SU-DHL-6 (cell line): ENCODE measurements at regions not wholly inside any gene's neighbourhood (a gene's known extent, or its start where the extent isn't known, plus 50 kb on each side); places are given as distances from the start of the nearest gene placed in this dataset.

ENCODE experiments used
- H2AFZ ChIP-seq: fragments of 200-600 bp; sonication (generic); 2 replicates; pipeline ENCODE4 v1.6.1; 2014; ENCODE audit warnings: low read depth, mild to moderate bottlenecking, moderate library complexity, mixed read lengths, antibody characterized with exemption, low read length; ENCODE audit not compliant: severe bottlenecking
- H3F3A ChIP-seq: fragments of 200-600 bp; shearing (Covaris generic); 2 replicates; pipeline ENCODE4 v1.6.0; 2016; ENCODE audit warnings: antibody characterized with exemption, mild to moderate bottlenecking; ENCODE audit not compliant: insufficient read depth
- H3K27ac ChIP-seq: fragments of 200-600 bp; sonication (generic); 2 replicates; pipeline ENCODE4 v1.5.1; 2016; ENCODE audit warnings: low read depth, mild to moderate bottlenecking, low read length, moderate library complexity, mixed read lengths
- H3K27me3 ChIP-seq: fragments of 200-600 bp; sonication (generic), shearing (Covaris generic); 2 replicates; pipeline ENCODE4 v1.6.0; 2014; ENCODE audit warnings: mild to moderate bottlenecking, low read length
- H3K36me3 ChIP-seq: fragments of 200-600 bp; sonication (generic); 2 replicates; pipeline ENCODE4 v1.6.1; 2014; ENCODE audit warnings: mild to moderate bottlenecking, low read length, mixed read lengths
- H3K4me2 ChIP-seq: fragments of 300-600, 200-600 bp; shearing (Covaris generic), sonication (generic); 2 replicates; pipeline ENCODE4 v1.6.0; 2014; ENCODE audit warnings: low read length, low read depth, mild to moderate bottlenecking; ENCODE audit not compliant: poor library complexity, severe bottlenecking
- H3K4me3 ChIP-seq: fragments of 200-600 bp; sonication (generic); 2 replicates; pipeline ENCODE4 v1.5.1; 2014; ENCODE audit warnings: antibody characterized with exemption, low read length, mild to moderate bottlenecking, mixed read lengths; ENCODE audit not compliant: insufficient read depth, poor library complexity, severe bottlenecking
- H3K79me2 ChIP-seq: fragments of 200-600 bp; sonication (generic); 2 replicates; pipeline ENCODE4 v1.6.1; 2014; ENCODE audit warnings: mild to moderate bottlenecking, low read length, moderate library complexity; ENCODE audit not compliant: insufficient read depth
- H3K9ac ChIP-seq: fragments of 200-600 bp; sonication (generic); 2 replicates; pipeline ENCODE4 v1.7.0; 2014; ENCODE audit warnings: mild to moderate bottlenecking, low read length
- H3K9me2 ChIP-seq: fragments of 200-600 bp; sonication (generic); replicated peaks from 2 replicates; pipeline ENCODE4 v1.6.1; 2014; ENCODE audit warnings: low read length; ENCODE audit not compliant: insufficient read depth
- H3K9me3 ChIP-seq: fragments of 200-600 bp; sonication (generic); 2 replicates; pipeline ENCODE4 v1.6.1; 2014; ENCODE audit warnings: low read length, mixed read lengths; ENCODE audit not compliant: insufficient read depth
- H4K20me1 ChIP-seq: fragments of 200-600 bp; sonication (generic); 2 replicates; pipeline ENCODE4 v1.6.1; 2014; ENCODE audit warnings: low read depth, mild to moderate bottlenecking, antibody characterized with exemption, low read length, moderate library complexity, mixed read lengths
- EZH2phosphoT487 ChIP-seq: fragments of 200-600 bp; sonication (generic), shearing (Covaris generic); conservative IDR thresholded peaks from 2 replicates; pipeline ENCODE4 v1.6.1; 2018; ENCODE audit warnings: mild to moderate bottlenecking, antibody characterized with exemption, low read length, moderate library complexity, mixed read lengths
- TF ChIP-seq, protein P1 (sequence below): fragments of 200-600 bp; sonication (generic); IDR thresholded peaks from one replicate; pipeline ENCODE4 v1.5.1; 2017; ENCODE audit warnings: antibody characterized with exemption, mild to moderate bottlenecking, low read length, moderate library complexity; ENCODE audit not compliant: insufficient read depth, poor library complexity, severe bottlenecking

DNA sequence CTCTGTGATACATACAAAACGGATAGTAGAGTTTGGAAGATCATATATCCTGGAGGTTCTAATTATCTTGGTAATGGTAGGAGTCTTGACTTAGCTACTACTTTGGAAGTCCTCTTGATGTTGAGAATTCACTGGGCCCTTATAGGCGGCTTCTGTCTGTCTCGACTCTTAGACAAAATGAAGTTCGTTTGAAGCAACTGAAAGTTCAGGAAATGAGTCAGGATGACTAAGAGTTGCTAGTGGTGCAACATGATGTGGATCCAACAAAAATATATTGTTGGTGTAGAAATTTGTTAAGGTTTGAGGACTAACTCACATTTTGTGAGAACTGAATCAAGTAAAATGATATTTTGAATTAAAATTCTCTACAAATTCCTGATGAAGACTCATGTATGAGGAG is 272.7 kb downstream of the AEBP2 start:
- H3K9me2 ChIP-seq, result no peaks in the 10 kb centered on the region
- H3K4me2 ChIP-seq, result no peak overlapping the region
- H3K9ac ChIP-seq, result no peak overlapping the region
- no peak overlapping the region for H2AFZ ChIP-seq
- no peak overlapping the region for H3K4me3 ChIP-seq
- H4K20me1 ChIP-seq, result no peaks in the 10 kb centered on the region
- H3K79me2 ChIP-seq, result no peaks in the 10 kb centered on the region
- no peak overlapping the region for H3K27ac ChIP-seq
- no peaks in the 10 kb centered on the region for H3K27me3 ChIP-seq
- TF ChIP-seq EZH2phosphoT487, result no peak
- TF ChIP-seq, protein P1, sequence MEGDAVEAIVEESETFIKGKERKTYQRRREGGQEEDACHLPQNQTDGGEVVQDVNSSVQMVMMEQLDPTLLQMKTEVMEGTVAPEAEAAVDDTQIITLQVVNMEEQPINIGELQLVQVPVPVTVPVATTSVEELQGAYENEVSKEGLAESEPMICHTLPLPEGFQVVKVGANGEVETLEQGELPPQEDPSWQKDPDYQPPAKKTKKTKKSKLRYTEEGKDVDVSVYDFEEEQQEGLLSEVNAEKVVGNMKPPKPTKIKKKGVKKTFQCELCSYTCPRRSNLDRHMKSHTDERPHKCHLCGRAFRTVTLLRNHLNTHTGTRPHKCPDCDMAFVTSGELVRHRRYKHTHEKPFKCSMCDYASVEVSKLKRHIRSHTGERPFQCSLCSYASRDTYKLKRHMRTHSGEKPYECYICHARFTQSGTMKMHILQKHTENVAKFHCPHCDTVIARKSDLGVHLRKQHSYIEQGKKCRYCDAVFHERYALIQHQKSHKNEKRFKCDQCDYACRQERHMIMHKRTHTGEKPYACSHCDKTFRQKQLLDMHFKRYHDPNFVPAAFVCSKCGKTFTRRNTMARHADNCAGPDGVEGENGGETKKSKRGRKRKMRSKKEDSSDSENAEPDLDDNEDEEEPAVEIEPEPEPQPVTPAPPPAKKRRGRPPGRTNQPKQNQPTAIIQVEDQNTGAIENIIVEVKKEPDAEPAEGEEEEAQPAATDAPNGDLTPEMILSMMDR, result no peak
- no peaks in the 10 kb centered on the region for H3K9me3 ChIP-seq
- H3F3A ChIP-seq, result no peaks in the 10 kb centered on the region
- H3K36me3 ChIP-seq, result no peaks in the 10 kb centered on the region

DNA sequence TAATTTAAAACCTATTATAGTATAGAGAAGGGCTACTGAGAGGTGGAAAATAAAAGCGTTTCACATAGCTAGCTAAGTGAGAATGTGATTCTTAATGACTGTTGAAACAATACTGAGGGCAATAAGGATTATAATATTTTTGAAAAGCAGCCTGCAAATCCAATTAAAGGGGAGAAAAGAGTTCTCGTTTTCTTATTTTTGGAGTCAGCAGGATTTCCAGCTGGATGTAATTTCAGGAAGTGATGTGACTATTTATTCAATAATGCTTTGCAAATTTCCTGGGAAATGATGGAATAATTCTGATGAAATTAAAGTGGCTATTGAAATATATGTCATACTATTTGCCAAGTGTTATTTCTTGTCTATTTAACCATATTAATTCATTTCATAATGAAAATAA is 279.1 kb downstream of the AEBP2 start:
- Histone ChIP-seq H3K27me3 (no peaks in the 10 kb centered on the region), H3K4me2 (no peak overlapping the region), H3K4me3 (no peak overlapping the region), H3K79me2 (no peaks in the 10 kb centered on the region), H3K27ac (no peak overlapping the region), H2AFZ (no peak overlapping the region), H3K9ac (no peak overlapping the region), H3K9me2 (no peaks in the 10 kb centered on the region), H3K36me3 (no peaks in the 10 kb centered on the region), H4K20me1 (no peaks in the 10 kb centered on the region), H3F3A (no peaks in the 10 kb centered on the region), H3K9me3 (no peaks in the 10 kb centered on the region)
- TF ChIP-seq, protein P1, result no peak
- TF ChIP-seq EZH2phosphoT487, result no peak

DNA sequence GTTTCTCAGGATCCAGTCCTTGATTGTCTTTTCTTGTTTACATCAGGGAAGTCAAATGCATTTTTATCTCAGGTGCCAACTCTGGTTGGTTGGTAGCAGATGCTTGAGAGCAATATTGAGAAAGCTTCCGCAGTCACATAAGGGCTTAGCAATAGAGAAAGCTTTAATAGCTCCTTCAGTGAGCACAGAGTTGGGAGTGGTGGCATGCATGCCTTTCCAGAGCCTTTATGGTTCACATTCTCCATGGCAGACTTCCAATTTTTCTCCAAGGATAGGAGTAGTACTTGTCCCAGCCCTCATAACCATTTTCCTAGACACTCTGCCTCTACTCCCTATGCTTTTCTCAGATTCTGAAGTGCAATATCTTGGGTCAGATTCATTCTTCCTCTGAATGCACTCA is 280.4 kb downstream of the AEBP2 start:
- Histone ChIP-seq H3K79me2 (no peaks in the 10 kb centered on the region), H3K9me3 (no peaks in the 10 kb centered on the region), H3F3A (no peaks in the 10 kb centered on the region), H3K36me3 (no peaks in the 10 kb centered on the region), H4K20me1 (no peaks in the 10 kb centered on the region), H3K9ac (no peak overlapping the region), H3K4me3 (no peak overlapping the region), H3K4me2 (no peak overlapping the region), H2AFZ (no peak overlapping the region), H3K27me3 (no peaks in the 10 kb centered on the region), H3K9me2 (no peaks in the 10 kb centered on the region), H3K27ac (no peak overlapping the region)
- no peak for TF ChIP-seq EZH2phosphoT487
- TF ChIP-seq, protein P1, result no peak
